Endothelial cell (in vitro differentiated cells): ENCODE measurements at regions not wholly inside any gene's neighbourhood (a gene's known extent, or its start where the extent isn't known, plus 50 kb on each side); places are given as distances from the start of the nearest gene placed in this dataset.

Source experiments
- DNase-seq: peaks from one replicate; pipeline ENCODE4 v3.0.0; 2021; ENCODE audit warnings: low spot score
- H3K27ac Mint-ChIP-seq: one replicate; pipeline ENCODE4 v1.8.0; 2021; ENCODE audit warnings: mixed read lengths, inconsistent platforms; ENCODE audit not compliant: unreplicated experiment
- H3K27me3 Mint-ChIP-seq: one replicate; pipeline ENCODE4 v1.8.0; 2021; ENCODE audit warnings: mild to moderate bottlenecking, moderate library complexity, mixed read lengths, inconsistent platforms; ENCODE audit not compliant: unreplicated experiment
- H3K36me3 Mint-ChIP-seq: one replicate; pipeline ENCODE4 v1.8.0; 2021; ENCODE audit warnings: mild to moderate bottlenecking, low read depth, mixed read lengths, inconsistent platforms; ENCODE audit not compliant: unreplicated experiment
- H3K4me1 Mint-ChIP-seq: one replicate; pipeline ENCODE4 v1.8.0; 2021; ENCODE audit warnings: mild to moderate bottlenecking, mixed read lengths, inconsistent platforms; ENCODE audit not compliant: unreplicated experiment
- H3K4me3 Mint-ChIP-seq: one replicate; pipeline ENCODE4 v1.8.0; 2021; ENCODE audit warnings: mild to moderate bottlenecking, mixed read lengths, inconsistent platforms; ENCODE audit not compliant: unreplicated experiment
- H3K9me3 Mint-ChIP-seq: one replicate; pipeline ENCODE4 v1.8.0; 2021; ENCODE audit warnings: mixed read lengths, inconsistent platforms; ENCODE audit not compliant: unreplicated experiment
- TF ChIP-seq, protein P1 (sequence below): fragments of 200-600 bp; sonication (generic); IDR thresholded peaks from one replicate; pipeline ENCODE4 v1.5.0; 2021; ENCODE audit warnings: antibody characterized with exemption; ENCODE audit not compliant: unreplicated experiment

DNA sequence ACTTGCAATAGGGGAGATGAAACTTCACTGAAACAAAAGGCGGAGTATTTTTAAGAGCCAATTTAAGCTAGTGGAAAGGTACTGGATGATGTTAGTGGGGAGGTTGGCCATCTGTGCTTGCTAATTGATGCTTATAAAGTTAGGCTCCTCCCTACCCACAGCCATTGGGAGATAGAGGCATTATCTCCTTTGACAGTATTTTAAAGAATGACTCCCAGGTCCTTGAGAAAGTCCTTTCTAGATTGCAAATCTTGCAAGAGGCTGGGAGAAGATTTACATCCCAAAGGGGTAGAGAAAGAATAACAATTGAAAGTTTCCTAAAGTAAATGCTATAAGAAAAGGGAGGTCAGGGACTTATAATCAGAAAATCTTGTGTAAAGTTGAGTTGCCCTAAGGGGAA, 282.6 kb downstream of the BRINP1 start:
- peaks cover 4% of the 10 kb centered on the region for H3K4me1 Mint-ChIP-seq
- TF ChIP-seq, protein P1, sequence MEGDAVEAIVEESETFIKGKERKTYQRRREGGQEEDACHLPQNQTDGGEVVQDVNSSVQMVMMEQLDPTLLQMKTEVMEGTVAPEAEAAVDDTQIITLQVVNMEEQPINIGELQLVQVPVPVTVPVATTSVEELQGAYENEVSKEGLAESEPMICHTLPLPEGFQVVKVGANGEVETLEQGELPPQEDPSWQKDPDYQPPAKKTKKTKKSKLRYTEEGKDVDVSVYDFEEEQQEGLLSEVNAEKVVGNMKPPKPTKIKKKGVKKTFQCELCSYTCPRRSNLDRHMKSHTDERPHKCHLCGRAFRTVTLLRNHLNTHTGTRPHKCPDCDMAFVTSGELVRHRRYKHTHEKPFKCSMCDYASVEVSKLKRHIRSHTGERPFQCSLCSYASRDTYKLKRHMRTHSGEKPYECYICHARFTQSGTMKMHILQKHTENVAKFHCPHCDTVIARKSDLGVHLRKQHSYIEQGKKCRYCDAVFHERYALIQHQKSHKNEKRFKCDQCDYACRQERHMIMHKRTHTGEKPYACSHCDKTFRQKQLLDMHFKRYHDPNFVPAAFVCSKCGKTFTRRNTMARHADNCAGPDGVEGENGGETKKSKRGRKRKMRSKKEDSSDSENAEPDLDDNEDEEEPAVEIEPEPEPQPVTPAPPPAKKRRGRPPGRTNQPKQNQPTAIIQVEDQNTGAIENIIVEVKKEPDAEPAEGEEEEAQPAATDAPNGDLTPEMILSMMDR: no peak
- no peaks in the 10 kb centered on the region for H3K27me3 Mint-ChIP-seq
- no peak for DNase-seq
- no peaks in the 10 kb centered on the region for H3K36me3 Mint-ChIP-seq
- no peak overlapping the region for H3K4me3 Mint-ChIP-seq
- H3K9me3 Mint-ChIP-seq: no peaks in the 10 kb centered on the region
- H3K27ac Mint-ChIP-seq: no peak overlapping the region

DNA sequence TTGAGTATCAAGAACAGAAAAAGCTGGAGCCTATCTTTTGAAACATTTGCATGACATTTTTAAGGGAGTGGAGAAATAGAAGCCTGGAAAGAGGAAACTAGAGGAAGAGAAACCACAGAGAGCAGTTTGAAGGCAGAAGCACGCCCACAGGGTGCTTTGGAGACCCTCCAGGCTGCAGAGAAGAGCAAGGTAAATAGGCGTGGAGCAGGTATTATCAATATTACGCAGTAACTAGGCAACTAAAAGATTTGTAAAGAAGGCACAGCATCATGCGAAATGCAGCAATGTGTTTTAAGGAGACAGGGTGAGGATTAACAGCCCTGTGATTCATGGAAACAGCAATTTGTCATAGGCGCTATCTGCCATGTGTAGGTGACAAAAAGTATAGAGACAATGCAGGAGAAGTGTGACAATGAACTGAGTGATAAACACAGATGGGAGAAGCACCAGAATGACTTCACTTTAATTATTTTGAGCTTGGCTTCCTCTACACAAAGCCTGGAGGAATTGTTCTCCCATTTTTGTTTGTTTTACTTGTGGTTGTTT, 281.2 kb downstream of the BRINP1 start:
- Mint-ChIP-seq H3K27ac (no peak overlapping the region), H3K27me3 (no peaks in the 10 kb centered on the region), H3K36me3 (no peaks in the 10 kb centered on the region), H3K9me3 (no peaks in the 10 kb centered on the region), H3K4me1 (peaks cover 4% of the 10 kb centered on the region), H3K4me3 (no peak overlapping the region)
- TF ChIP-seq, protein P1: no peak
- no peak for DNase-seq

DNA sequence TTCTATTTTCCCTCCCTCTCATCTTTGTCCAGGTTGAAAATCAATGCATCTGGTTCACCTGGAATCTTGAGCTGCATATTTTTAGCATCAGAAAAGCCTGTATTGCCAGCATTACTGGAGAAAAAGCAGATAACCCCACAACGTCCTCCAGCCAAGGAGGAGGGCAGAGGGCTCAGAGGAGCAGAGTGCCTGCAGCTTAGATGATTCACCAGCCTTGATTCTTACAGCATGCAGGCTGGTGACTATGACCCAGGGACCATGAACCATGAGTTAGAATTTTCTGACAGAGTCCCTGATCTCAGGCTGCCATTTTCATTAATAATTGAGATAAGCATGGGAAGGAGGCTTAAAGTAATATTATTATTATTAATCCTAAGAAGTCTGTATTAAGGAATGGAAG, 278.2 kb downstream of the BRINP1 start:
- Mint-ChIP-seq H3K36me3 (no peaks in the 10 kb centered on the region), H3K27ac (no peak overlapping the region), H3K4me1 (peaks cover 4% of the 10 kb centered on the region), H3K27me3 (no peaks in the 10 kb centered on the region), H3K4me3 (no peak overlapping the region), H3K9me3 (no peaks in the 10 kb centered on the region)
- TF ChIP-seq, protein P1: no peak
- DNase-seq: no peak

DNA sequence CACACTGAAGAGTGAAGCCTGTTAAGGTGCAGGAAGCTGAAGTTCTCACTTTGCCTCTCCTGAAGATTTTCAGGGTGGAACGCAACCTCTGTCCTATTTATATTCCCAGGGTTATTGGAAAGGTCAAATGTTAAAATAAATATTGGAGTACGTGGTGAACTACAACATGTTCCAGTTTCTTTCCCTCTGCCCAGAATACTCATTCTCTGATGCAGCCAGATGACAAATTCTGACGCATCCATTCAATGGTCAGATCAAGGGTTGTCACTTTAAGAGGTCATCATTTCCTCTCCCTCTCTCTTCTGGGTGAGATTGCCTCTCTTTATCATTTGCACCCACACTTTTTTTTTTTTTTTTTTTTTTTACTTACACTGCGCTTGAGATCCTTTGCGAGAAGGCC, 277.1 kb downstream of the BRINP1 start:
- no peak for DNase-seq
- Mint-ChIP-seq H3K4me3 (no peak overlapping the region), H3K4me1 (peaks cover 4% of the 10 kb centered on the region), H3K27ac (no peak overlapping the region), H3K9me3 (no peaks in the 10 kb centered on the region), H3K36me3 (no peaks in the 10 kb centered on the region), H3K27me3 (no peaks in the 10 kb centered on the region)
- TF ChIP-seq, protein P1: no peak

DNA sequence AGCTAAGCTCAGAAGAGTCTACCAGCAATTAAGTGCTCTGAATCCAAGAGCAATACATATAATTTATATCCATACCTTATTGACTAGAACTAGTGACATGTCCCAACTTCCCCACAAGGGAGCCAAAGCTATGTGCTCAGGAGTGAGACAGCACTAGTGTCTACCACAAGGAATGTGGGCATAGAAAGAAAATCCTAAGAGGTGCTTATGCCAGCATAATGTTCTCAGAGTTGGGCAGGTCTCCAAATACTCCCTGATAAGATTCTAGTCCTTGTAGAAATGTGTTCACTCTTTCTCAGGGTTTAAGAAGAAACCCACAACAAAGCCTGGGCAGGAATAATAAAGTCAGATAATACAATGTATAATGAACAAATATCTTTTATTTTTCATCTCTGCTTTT, 275.1 kb downstream of the BRINP1 start:
- no peaks in the 10 kb centered on the region for H3K36me3 Mint-ChIP-seq

More for the DNA sequence above, 275.1 kb downstream of the BRINP1 start:
- Mint-ChIP-seq H3K9me3 (no peaks in the 10 kb centered on the region), H3K27ac (no peak overlapping the region), H3K27me3 (no peaks in the 10 kb centered on the region), H3K4me1 (no peaks in the 10 kb centered on the region), H3K4me3 (no peak overlapping the region)
- TF ChIP-seq, protein P1: no peak
- no peak for DNase-seq
